ENCODE measurements at regions not wholly inside any gene's neighbourhood (a gene's known extent, or its start where the extent isn't known, plus 50 kb on each side); places are given as distances from the start of the nearest gene placed in this dataset.
"Not testable (repeated sequence)": the region's sequence is repeated elsewhere in the genome, so short reads cannot be mapped to it uniquely, and the experiment has no call there.

- DNase-seq = no peak
These were observed 51.6 kb upstream of the MPP7 start for GRCh38 chr10:28354511-28354910.

- DNase-seq = no peak
These were observed 52.5 kb upstream of the MPP7 start for GRCh38 chr10:28355376-28355775.

- no peak for DNase-seq
These were observed 56.5 kb upstream of the MPP7 start for GRCh38 chr10:28359334-28359733.

GRCh38 chr10:28360175-28360574 lies 57.3 kb upstream of the MPP7 start:
- DNase-seq = no peak

- DNase-seq = no peak
These were observed 60.5 kb upstream of the MPP7 start for GRCh38 chr10:28363376-28363775.

GRCh38 chr10:28365840-28366239 lies 63.0 kb upstream of the MPP7 start:
- DNase-seq = no peak

GRCh38 chr10:28366994-28367393 lies 64.1 kb upstream of the MPP7 start:
- no peak for DNase-seq

GRCh38 chr10:28367413-28367812 lies 64.5 kb upstream of the MPP7 start:
- no peak for DNase-seq

GRCh38 chr10:28367929-28368484 lies 65.1 kb upstream of the MPP7 start:
- DNase-seq = no peak

GRCh38 chr10:28370107-28370835 lies 67.4 kb upstream of the MPP7 start:
- no peak for DNase-seq

- DNase-seq = not testable (repeated sequence)
These were observed 68.8 kb upstream of the MPP7 start for GRCh38 chr10:28371638-28372037.

GRCh38 chr10:28374036-28374435 lies 71.2 kb upstream of the MPP7 start:
- no peak for DNase-seq

GRCh38 chr10:28375399-28376354 lies 72.8 kb upstream of the MPP7 start:
- DNase-seq = no peak

- no peak for DNase-seq
These were observed 76.2 kb upstream of the MPP7 start for GRCh38 chr10:28378986-28379585.

- no peak for DNase-seq
These were observed 78.6 kb upstream of the MPP7 start for GRCh38 chr10:28381466-28381865.

- peak; percentile 69 for DNase-seq
These were observed 79.1 kb upstream of the MPP7 start for GRCh38 chr10:28381903-28382347.

- no peak for DNase-seq
These were observed 79.8 kb upstream of the MPP7 start for GRCh38 chr10:28382525-28383269.

- DNase-seq = no peak
These were observed 81.7 kb upstream of the MPP7 start for GRCh38 chr10:28384557-28384956.

- no peak for DNase-seq
These were observed 83.1 kb upstream of the MPP7 start for GRCh38 chr10:28385748-28386502.

- DNase-seq = no peak
These were observed 83.6 kb upstream of the MPP7 start for GRCh38 chr10:28386503-28386868.

- DNase-seq = no peak
These were observed 84.3 kb upstream of the MPP7 start for GRCh38 chr10:28387140-28387539.

- no peak for DNase-seq
These were observed 88.4 kb upstream of the MPP7 start for GRCh38 chr10:28391283-28391682.

Measured in NCI-H345 (cell line).